ENCODE measurements at regions not wholly inside any gene's neighbourhood (a gene's known extent, or its start where the extent isn't known, plus 50 kb on each side); places are given as distances from the start of the nearest gene placed in this dataset.

GRCh38 chr10:47104786-47105385, 193.7 kb downstream of the PTPN20 start:
- no peak overlapping the region for H3K4me3 ChIP-seq (replicated peaks in 1 of 4; ENCODE audit: control extremely low read depth in 1 of 4, insufficient read depth in 1 of 4, low read depth in 3 of 4, low read length in 4 of 4)
- H4K20me1 ChIP-seq (ENCODE audit: control insufficient read depth, extremely low read depth, insufficient read depth, low read length): no peaks in the 10 kb centered on the region
- no peak for DNase-seq (ENCODE audit: low read depth in 2 of 2)
- H3K4me2 ChIP-seq (ENCODE audit: extremely low read depth, insufficient read depth, low read length): no peak overlapping the region
- no peak overlapping the region for H2AFZ ChIP-seq (ENCODE audit: low read length)
- no peak overlapping the region for H3K9ac ChIP-seq (ENCODE audit: insufficient read depth, low read length)
- H3K4me1 ChIP-seq (ENCODE audit: control insufficient read depth, extremely low read depth, insufficient read depth, low read length): peaks cover 6% of the 10 kb centered on the region
- no peaks in the 10 kb centered on the region for H3K36me3 ChIP-seq (ENCODE audit: control insufficient read depth, insufficient read depth, low read length)
- no peak for TF ChIP-seq CTCF (conservative IDR thresholded peaks at IDR 0.05 in 1 of 2, IDR thresholded peaks at IDR 0.05 in 1 of 2; ENCODE audit: low read depth in 1 of 2, low read length in 2 of 2)
- TF ChIP-seq EZH2 (IDR thresholded peaks at IDR 0.05; ENCODE audit: low read length, missing control alignments): no peak
- no peaks in the 10 kb centered on the region for H3K79me2 ChIP-seq (ENCODE audit: control insufficient read depth, insufficient read depth, low read length)
- H3K27ac ChIP-seq (ENCODE audit: insufficient read depth, low read length): peak overlapping the region; percentile 23
- no peaks in the 10 kb centered on the region for H3K9me3 ChIP-seq (ENCODE audit: control insufficient read depth, insufficient read depth, low read depth, low read length)
- no peaks in the 10 kb centered on the region for H3K27me3 ChIP-seq (ENCODE audit: control insufficient read depth, insufficient read depth, low read length)

GRCh38 chr10:47107007-47107747, 192.8 kb upstream of the GDF10 start:
- no peak overlapping the region for H3K9ac ChIP-seq (ENCODE audit: insufficient read depth, low read length)
- H2AFZ ChIP-seq (ENCODE audit: low read length): no peak overlapping the region
- H3K36me3 ChIP-seq (ENCODE audit: control insufficient read depth, insufficient read depth, low read length): no peaks in the 10 kb centered on the region
- H3K4me2 ChIP-seq (ENCODE audit: extremely low read depth, insufficient read depth, low read length): no peak overlapping the region
- H4K20me1 ChIP-seq (ENCODE audit: control insufficient read depth, extremely low read depth, insufficient read depth, low read length): no peaks in the 10 kb centered on the region
- no peak for DNase-seq (ENCODE audit: low read depth in 2 of 2)
- no peak for TF ChIP-seq CTCF (conservative IDR thresholded peaks at IDR 0.05 in 1 of 2, IDR thresholded peaks at IDR 0.05 in 1 of 2; ENCODE audit: low read depth in 1 of 2, low read length in 2 of 2)
- no peak for TF ChIP-seq EZH2 (IDR thresholded peaks at IDR 0.05; ENCODE audit: low read length, missing control alignments)
- H3K4me3 ChIP-seq (replicated peaks in 1 of 4; ENCODE audit: control extremely low read depth in 1 of 4, insufficient read depth in 1 of 4, low read depth in 3 of 4, low read length in 4 of 4): no peak overlapping the region
- H3K79me2 ChIP-seq (ENCODE audit: control insufficient read depth, insufficient read depth, low read length): no peaks in the 10 kb centered on the region
- no peak overlapping the region for H3K27ac ChIP-seq (ENCODE audit: insufficient read depth, low read length)
- peaks cover 6% of the 10 kb centered on the region for H3K4me1 ChIP-seq (ENCODE audit: control insufficient read depth, extremely low read depth, insufficient read depth, low read length)
- no peaks in the 10 kb centered on the region for H3K9me3 ChIP-seq (ENCODE audit: control insufficient read depth, insufficient read depth, low read depth, low read length)
- H3K27me3 ChIP-seq (ENCODE audit: control insufficient read depth, insufficient read depth, low read length): no peaks in the 10 kb centered on the region

- Histone ChIP-seq H3K4me1 (ENCODE audit: control insufficient read depth, extremely low read depth, insufficient read depth, low read length) (no peaks in the 10 kb centered on the region), H3K27ac (ENCODE audit: insufficient read depth, low read length) (no peak overlapping the region), H3K9me3 (ENCODE audit: control insufficient read depth, insufficient read depth, low read depth, low read length) (no peaks in the 10 kb centered on the region), H3K36me3 (ENCODE audit: control insufficient read depth, insufficient read depth, low read length) (no peaks in the 10 kb centered on the region), H3K4me3 (replicated peaks in 1 of 4; ENCODE audit: control extremely low read depth in 1 of 4, insufficient read depth in 1 of 4, low read depth in 3 of 4, low read length in 4 of 4) (no peak overlapping the region), H3K9ac (ENCODE audit: insufficient read depth, low read length) (no peak overlapping the region), H3K4me2 (ENCODE audit: extremely low read depth, insufficient read depth, low read length) (no peak overlapping the region), H3K79me2 (ENCODE audit: control insufficient read depth, insufficient read depth, low read length) (no peaks in the 10 kb centered on the region), H3K27me3 (ENCODE audit: control insufficient read depth, insufficient read depth, low read length) (no peaks in the 10 kb centered on the region), H4K20me1 (ENCODE audit: control insufficient read depth, extremely low read depth, insufficient read depth, low read length) (no peaks in the 10 kb centered on the region), H2AFZ (ENCODE audit: low read length) (no peak overlapping the region)
- no peak for TF ChIP-seq CTCF (conservative IDR thresholded peaks at IDR 0.05 in 1 of 2, IDR thresholded peaks at IDR 0.05 in 1 of 2; ENCODE audit: low read depth in 1 of 2, low read length in 2 of 2)
- no peak for TF ChIP-seq EZH2 (IDR thresholded peaks at IDR 0.05; ENCODE audit: low read length, missing control alignments)
- DNase-seq (ENCODE audit: low read depth in 2 of 2): no peak
Measured at GRCh38 chr10:47109906-47110305, 190.1 kb upstream of the GDF10 start.

Data from fibroblast of lung (primary cell).